Vagina (tissue), 2 donors: ENCODE measurements at regions not wholly inside any gene's neighbourhood (a gene's known extent, or its start where the extent isn't known, plus 50 kb on each side); places are given as distances from the start of the nearest gene placed in this dataset.

ENCODE experiments used
- CTCF ChIP-seq, 3 experiments: fragments of 450-650 bp in 2 of 3; fragments of 200-600 bp in 1 of 3; sonication (generic) in 1 of 3; IDR thresholded peaks; one replicate each; pipeline ENCODE4 v1.5.1; 2017 to 2019; ENCODE audit warnings: antibody characterized with exemption in 3 of 3, mild to moderate bottlenecking in 2 of 3, moderate library complexity in 2 of 3
- POLR2A ChIP-seq, 2 donors: fragments of 450-650 bp; IDR thresholded peaks; one replicate each; pipeline ENCODE4 v1.6.1; 2017; ENCODE audit warnings: antibody characterized with exemption in 2 of 2, mild to moderate bottlenecking in 2 of 2, moderate library complexity in 2 of 2

DNA sequence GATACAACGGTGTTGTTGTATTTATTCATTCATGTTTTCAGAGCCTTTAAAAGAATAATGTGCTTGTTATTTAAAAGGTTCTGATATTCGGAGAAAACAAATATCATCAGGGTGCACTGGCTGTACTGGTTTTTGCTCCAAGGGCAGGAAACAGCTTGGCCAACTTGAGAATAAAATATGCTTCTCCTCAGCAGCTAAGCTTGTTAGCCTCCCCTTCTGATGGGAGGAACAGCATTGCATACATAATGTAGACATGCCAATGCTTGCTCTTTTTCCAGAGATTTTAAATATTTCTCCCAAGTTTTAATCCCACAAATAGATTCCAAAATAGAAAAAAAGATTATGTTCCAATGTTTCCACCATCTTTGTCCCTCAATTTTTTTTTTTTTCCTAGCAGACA is 87.6 kb upstream of the RPL34 start:
- TF ChIP-seq POLR2A (IDR thresholded peaks at IDR 0.05) (no peak), CTCF (IDR thresholded peaks at IDR 0.05) (no peak)
